HCT116 (cell line): ENCODE measurements at regions not wholly inside any gene's neighbourhood (a gene's known extent, or its start where the extent isn't known, plus 50 kb on each side); places are given as distances from the start of the nearest gene placed in this dataset.

Experiments used
- ATAC-seq: fragments of 200-7000 bp; cut with Tn5 transposase; 2 replicates; pipeline ENCODE4 v1.9.1; 2020; ENCODE audit warnings: mild to moderate bottlenecking, moderate library complexity
- BruUV-seq: library from RNA; stranded (reverse); fragments of 400-500 nt; replicated peaks from 2 replicates; lab custom pipeline; 2021; lab: Mats Ljungman, UMichigan
- CTCF ChIA-PET: fragments of 300-600 bp; sonication (Branson Sonifier 250); formaldehyde crosslinking; loops from one replicate; lab custom pipeline; 2021; ENCODE audit warnings: antibody characterized with exemption; lab: Charles Lee
- POLR2A ChIA-PET: fragments of 300-600, 350-600 bp; sonication (Branson Sonifier 250); formaldehyde crosslinking; loops from one replicate; lab custom pipeline; 2021; ENCODE audit warnings: antibody characterized with exemption; lab: Charles Lee
- RAD21 ChIA-PET, 2 experiments: fragments of 300-600 bp; sonication (Branson Sonifier 250); formaldehyde crosslinking; loops; one replicate each; lab custom pipeline; 2023; ENCODE audit warnings: low total read pairs in 2 of 2; ENCODE audit not compliant: uncharacterized antibody in 2 of 2, unreplicated experiment in 2 of 2, low non-redundant PET in 1 of 2; lab: Charles Lee
- DNase-seq: peaks from one replicate; pipeline ENCODE4 v3.0.0-alpha.2; 2010; ENCODE audit warnings: low read depth, low spot score
- H2AFZ ChIP-seq: fragments of 200-600 bp; shearing (Covaris generic), sonication (generic); 2 replicates; pipeline ENCODE4 v1.6.1; 2017; ENCODE audit warnings: low read depth, mixed run types, mixed read lengths, antibody characterized with exemption, low read length; ENCODE audit not compliant: poor library complexity, severe bottlenecking
- H3K27ac ChIP-seq: 2 replicates; pipeline ENCODE4 v1.5.1; 2012; ENCODE audit warnings: low read depth, low read length
- H3K27me3 ChIP-seq: fragments of 200-600 bp; sonication (generic); 2 replicates; pipeline ENCODE4 v1.6.1; 2016; ENCODE audit warnings: mixed run types, low read length, mixed read lengths; ENCODE audit not compliant: insufficient read depth
- H3K36me3 ChIP-seq, 2 experiments: fragments of 200-500 bp in 1 of 2; fragments of 200-600 bp in 1 of 2; sonication (Bioruptor generic) in 1 of 2; sonication (generic) in 1 of 2; 2 replicates each; pipeline versions ENCODE4 v1.5.1 to v1.6.1; 2014 to 2016; ENCODE audit warnings: low read length in 2 of 2, inconsistent platforms in 1 of 2, mixed read lengths in 1 of 2, mixed run types in 1 of 2; ENCODE audit not compliant: insufficient read depth in 2 of 2, control insufficient read depth in 1 of 2
- H3K4me1 ChIP-seq, 2 experiments: fragments of 200-600 bp in 1 of 2; sonication (generic) in 1 of 2; 2 replicates each; pipeline versions ENCODE4 v1.5.1 to v1.6.1; 2012 to 2017; ENCODE audit warnings: low read length in 2 of 2, inconsistent platforms in 1 of 2, mild to moderate bottlenecking in 1 of 2, mixed read lengths in 1 of 2, mixed run types in 1 of 2, moderate library complexity in 1 of 2; ENCODE audit not compliant: insufficient read depth in 2 of 2, control insufficient read depth in 1 of 2
- H3K4me2 ChIP-seq: fragments of 200-600 bp; sonication (generic); 2 replicates; pipeline ENCODE4 v1.6.1; 2017; ENCODE audit warnings: mixed run types, low read length, mixed read lengths
- H3K4me3 ChIP-seq, 2 experiments: fragments of 200-600 bp in 1 of 2; sonication (generic) in 1 of 2; replicated peaks in 1 of 2; 2 replicates each; pipeline ENCODE4 v1.5.1; 2011 to 2016; ENCODE audit warnings: low read length in 2 of 2, control low read depth in 1 of 2, low read depth in 1 of 2, mild to moderate bottlenecking in 1 of 2, mixed read lengths in 1 of 2, mixed run types in 1 of 2
- H3K79me2 ChIP-seq: fragments of 200-600 bp; sonication (generic); 2 replicates; pipeline ENCODE4 v1.6.1; 2017; ENCODE audit warnings: mild to moderate bottlenecking, mixed run types, low read length, moderate library complexity, mixed read lengths; ENCODE audit not compliant: insufficient read depth
- H3K9ac ChIP-seq: fragments of 200-600 bp; sonication (generic); 2 replicates; pipeline ENCODE4 v1.6.1; 2016; ENCODE audit warnings: low read length, mixed read lengths
- H3K9me2 ChIP-seq: fragments of 200-600 bp; sonication (generic), shearing (Covaris generic); 2 replicates; pipeline ENCODE4 v1.6.1; 2017; ENCODE audit warnings: mixed run types, mild to moderate bottlenecking, moderate library complexity; ENCODE audit not compliant: insufficient read depth
- H3K9me3 ChIP-seq, 2 experiments: fragments of 200-500 bp in 1 of 2; fragments of 200-600 bp in 1 of 2; sonication (Bioruptor generic) in 1 of 2; sonication (generic) in 1 of 2; 2 replicates each; pipeline ENCODE4 v1.6.1; 2014 to 2017; ENCODE audit warnings: low read length in 2 of 2, mixed read lengths in 2 of 2, inconsistent platforms in 1 of 2, low read depth in 1 of 2, mild to moderate bottlenecking in 1 of 2, mixed run types in 1 of 2, moderate library complexity in 1 of 2; ENCODE audit not compliant: control insufficient read depth in 1 of 2, insufficient read depth in 1 of 2
- H4K20me1 ChIP-seq: fragments of 200-600 bp; sonication (generic), shearing (Covaris generic); 2 replicates; pipeline ENCODE4 v1.6.1; 2017; ENCODE audit warnings: mixed run types, mild to moderate bottlenecking, moderate library complexity; ENCODE audit not compliant: insufficient read depth
- EZH2 ChIP-seq: fragments of 200-600 bp; sonication (generic); IDR thresholded peaks from 2 replicates; pipeline ENCODE4 v1.6.1; 2017; ENCODE audit warnings: antibody characterized with exemption, mixed run types
- EZH2phosphoT487 ChIP-seq: fragments of 200-600 bp; IDR thresholded peaks from 2 replicates; pipeline ENCODE4 v1.6.1; 2018; ENCODE audit warnings: antibody characterized with exemption, borderline replicate concordance
- FOSL1 ChIP-seq: IDR thresholded peaks from 2 replicates; pipeline ENCODE4 v1.6.1; 2012; ENCODE audit warnings: low read depth
- SRF ChIP-seq: IDR thresholded peaks from 2 replicates; pipeline ENCODE4 v1.6.1; 2012; ENCODE audit warnings: low read depth
- TCF7L2 ChIP-seq: IDR thresholded peaks from 2 replicates; pipeline ENCODE4 v1.7.0; 2011; ENCODE audit warnings: borderline replicate concordance, inconsistent platforms; ENCODE audit not compliant: insufficient read depth, insufficient read length; ENCODE audit errors: extremely low read depth
- ZFX ChIP-seq: fragments of 450-650 bp; IDR thresholded peaks from 2 replicates; pipeline ENCODE4 v1.6.1; 2017
- ZNF274 ChIP-seq: fragments of 200-500 bp; sonication (Bioruptor generic); IDR thresholded peaks from 2 replicates; pipeline ENCODE4 v1.6.1; 2014; ENCODE audit warnings: mild to moderate bottlenecking, low read depth, low read length, inconsistent platforms
- intact Hi-C: fragments of 100-400 bp; cut with micrococcal nuclease; formaldehyde crosslinking; loops from 2 replicates; pipeline ENCODE4 v1.10.0; 2022
- TF ChIP-seq, protein P1 (sequence below), 3 experiments: fragments of 200-600 bp in 1 of 3; sonication (generic) in 1 of 3; IDR thresholded peaks in 2 of 3; conservative IDR thresholded peaks in 1 of 3; 2 replicates each; pipeline ENCODE4 v1.5.1; 2012 to 2017; ENCODE audit warnings: low read depth in 2 of 3, low read length in 2 of 3, antibody characterized with exemption in 1 of 3, borderline replicate concordance in 1 of 3, control low read depth in 1 of 3, mild to moderate bottlenecking in 1 of 3, mixed read lengths in 1 of 3, mixed run types in 1 of 3, moderate library complexity in 1 of 3; ENCODE audit not compliant: insufficient read depth in 1 of 3

DNA sequence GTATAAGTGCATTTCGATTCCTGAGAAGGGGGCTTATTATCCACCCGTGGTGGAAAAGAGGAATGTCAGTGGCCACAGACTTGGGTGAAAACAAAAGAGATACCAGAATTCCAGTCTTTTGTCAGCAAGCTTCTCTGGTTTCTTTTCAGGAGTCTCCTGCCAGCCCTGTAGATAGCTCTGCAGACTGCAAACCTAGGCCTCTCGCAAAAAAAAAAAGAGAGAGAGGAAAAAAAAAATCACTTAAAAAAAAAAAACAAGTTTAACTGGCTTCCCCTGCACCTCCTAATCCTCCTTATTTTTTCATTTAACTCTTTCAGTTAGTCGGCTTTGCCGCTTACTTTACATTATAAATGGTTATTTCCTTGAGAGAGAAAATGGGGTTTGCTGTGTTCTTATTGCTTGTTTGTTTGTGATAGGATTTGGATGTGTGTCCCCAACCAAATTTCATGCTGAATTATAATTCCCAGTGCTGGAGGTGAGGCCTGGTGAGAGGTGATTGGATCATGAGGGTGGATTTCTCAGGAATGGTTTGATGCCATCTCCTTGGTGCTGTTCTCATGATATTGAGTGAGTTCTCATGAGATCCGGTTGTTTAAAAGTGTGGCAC lies 170.0 kb downstream of the BCL11B start:
- ATAC-seq (no peak), DNase-seq (no peak)
- TF ChIP-seq, protein P1, sequence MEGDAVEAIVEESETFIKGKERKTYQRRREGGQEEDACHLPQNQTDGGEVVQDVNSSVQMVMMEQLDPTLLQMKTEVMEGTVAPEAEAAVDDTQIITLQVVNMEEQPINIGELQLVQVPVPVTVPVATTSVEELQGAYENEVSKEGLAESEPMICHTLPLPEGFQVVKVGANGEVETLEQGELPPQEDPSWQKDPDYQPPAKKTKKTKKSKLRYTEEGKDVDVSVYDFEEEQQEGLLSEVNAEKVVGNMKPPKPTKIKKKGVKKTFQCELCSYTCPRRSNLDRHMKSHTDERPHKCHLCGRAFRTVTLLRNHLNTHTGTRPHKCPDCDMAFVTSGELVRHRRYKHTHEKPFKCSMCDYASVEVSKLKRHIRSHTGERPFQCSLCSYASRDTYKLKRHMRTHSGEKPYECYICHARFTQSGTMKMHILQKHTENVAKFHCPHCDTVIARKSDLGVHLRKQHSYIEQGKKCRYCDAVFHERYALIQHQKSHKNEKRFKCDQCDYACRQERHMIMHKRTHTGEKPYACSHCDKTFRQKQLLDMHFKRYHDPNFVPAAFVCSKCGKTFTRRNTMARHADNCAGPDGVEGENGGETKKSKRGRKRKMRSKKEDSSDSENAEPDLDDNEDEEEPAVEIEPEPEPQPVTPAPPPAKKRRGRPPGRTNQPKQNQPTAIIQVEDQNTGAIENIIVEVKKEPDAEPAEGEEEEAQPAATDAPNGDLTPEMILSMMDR (IDR thresholded peaks at IDR 0.05 in 2 of 3, conservative IDR thresholded peaks at IDR 0.05 in 1 of 3; ENCODE audit: borderline replicate concordance in 1 of 3, insufficient read depth in 1 of 3, low read depth in 2 of 3, low read length in 2 of 3): no peak
- TF ChIP-seq FOSL1 (no peak), ZFX (no peak), ZNF274 (no peak), TCF7L2 (no peak), EZH2phosphoT487 (no peak), EZH2 (no peak), SRF (no peak)
- Histone ChIP-seq H3K79me2 (no peaks in the 10 kb centered on the region), H3K4me2 (no peak overlapping the region), H3K27me3 (no peaks in the 10 kb centered on the region), H3K4me1 (no peaks in the 10 kb centered on the region), H3K9me3 (no peaks in the 10 kb centered on the region), H3K4me3 (no peak overlapping the region), H2AFZ (no peak overlapping the region), H3K36me3 (no peaks in the 10 kb centered on the region), H3K27ac (no peak overlapping the region), H3K9ac (no peak overlapping the region), H3K9me2 (no peaks in the 10 kb centered on the region), H4K20me1 (no peaks in the 10 kb centered on the region)
- ChIA-PET POLR2A (no interaction called here), CTCF (no interaction called here), RAD21 (no interaction called here)
- intact Hi-C loops: no loop called here
- BruUV-seq: no TSS peak
